NCI-H748 (cell line): ENCODE measurements at regions not wholly inside any gene's neighbourhood (a gene's known extent, or its start where the extent isn't known, plus 50 kb on each side); places are given as distances from the start of the nearest gene placed in this dataset.

Source experiments
- DNase-seq: peaks from one replicate; lab custom pipeline; 2025; ENCODE audit not compliant: unreplicated experiment; lab: John Stamatoyannopoulos, UW

- DNase-seq, result no peak
Measured at GRCh38 chr6:33869121-33869520, 65.3 kb upstream of the MLN start.

- DNase-seq, result no peak
Measured at GRCh38 chr6:33868141-33868540, 64.3 kb upstream of the MLN start.

DNA sequence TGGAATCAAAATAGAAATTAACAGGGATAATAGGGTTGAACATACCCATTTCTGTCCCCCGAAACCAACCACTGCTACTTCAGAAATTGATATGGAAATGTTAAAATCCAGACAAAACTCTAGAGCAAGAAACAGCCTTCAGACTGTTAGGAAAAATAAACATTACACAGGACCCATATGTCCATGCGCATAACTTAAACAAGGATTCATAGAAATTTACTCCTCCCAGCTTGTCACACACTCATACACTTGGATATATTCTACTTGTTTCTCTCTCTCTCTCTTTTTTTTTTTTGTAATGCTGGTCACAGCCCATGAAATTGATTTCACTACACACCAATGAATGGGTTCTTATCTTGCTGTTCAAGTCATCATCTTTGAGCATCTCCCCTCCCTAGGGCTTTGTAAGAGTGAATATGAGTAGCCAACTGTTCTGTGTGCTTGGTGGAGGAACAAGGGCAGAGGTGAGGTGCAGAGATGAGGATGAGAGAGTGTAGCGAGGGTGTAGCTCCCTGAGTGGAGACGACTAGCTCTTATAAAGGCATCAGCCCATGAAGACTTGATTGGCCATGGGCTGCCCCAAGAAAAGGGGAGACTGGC lies 61.8 kb upstream of the MLN start:
- DNase-seq, result no peak

- no peak for DNase-seq
Measured at GRCh38 chr6:33863723-33864440, 60.1 kb upstream of the MLN start.

GRCh38 chr6:33863084-33863483 lies 59.3 kb upstream of the MLN start:
- no peak for DNase-seq

DNA sequence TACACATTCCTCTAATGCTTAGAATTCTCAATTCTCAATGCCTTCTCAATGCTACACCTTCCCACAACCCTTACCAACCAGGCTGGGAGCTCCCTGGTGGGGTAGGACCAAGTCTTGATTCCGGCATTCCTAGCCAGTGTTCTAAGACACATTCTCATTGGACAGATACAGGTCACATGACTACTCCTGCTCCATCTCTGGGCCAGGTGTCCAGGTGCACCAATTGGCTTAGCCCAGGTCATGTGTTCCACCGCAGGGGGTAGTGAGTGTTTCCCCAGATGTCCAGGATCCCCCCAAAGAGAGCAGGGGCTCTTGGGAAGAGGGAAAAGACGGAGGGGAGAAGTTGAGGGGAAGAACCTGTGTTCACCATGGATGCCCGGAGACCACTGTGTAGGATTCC lies 58.7 kb upstream of the MLN start:
- DNase-seq, result no peak

- DNase-seq, result no peak
Measured at GRCh38 chr6:33861722-33862121, 57.9 kb upstream of the MLN start.

GRCh38 chr6:33860706-33861474 lies 57.1 kb upstream of the MLN start:
- peak; percentile 26 for DNase-seq

DNA sequence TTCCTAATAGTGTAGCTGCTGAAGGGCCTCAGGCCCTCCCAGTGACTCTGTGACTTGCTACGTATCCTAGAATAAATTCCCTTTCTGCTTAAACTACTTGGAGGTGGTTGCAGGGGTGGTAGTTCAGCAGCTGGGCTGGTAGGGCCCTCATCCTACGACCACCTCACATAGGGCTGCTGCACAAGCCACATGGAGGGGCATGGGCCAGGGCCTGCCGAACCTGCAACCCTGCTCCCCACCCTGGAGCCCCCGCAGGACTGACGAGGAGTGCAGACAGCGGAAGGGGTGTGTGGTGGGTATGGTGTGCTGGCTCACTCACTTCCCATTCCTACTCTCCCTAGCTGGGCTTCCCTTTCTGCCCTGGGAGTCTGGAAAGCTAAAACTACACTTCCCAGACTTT lies 56.2 kb upstream of the MLN start:
- no peak for DNase-seq

DNA sequence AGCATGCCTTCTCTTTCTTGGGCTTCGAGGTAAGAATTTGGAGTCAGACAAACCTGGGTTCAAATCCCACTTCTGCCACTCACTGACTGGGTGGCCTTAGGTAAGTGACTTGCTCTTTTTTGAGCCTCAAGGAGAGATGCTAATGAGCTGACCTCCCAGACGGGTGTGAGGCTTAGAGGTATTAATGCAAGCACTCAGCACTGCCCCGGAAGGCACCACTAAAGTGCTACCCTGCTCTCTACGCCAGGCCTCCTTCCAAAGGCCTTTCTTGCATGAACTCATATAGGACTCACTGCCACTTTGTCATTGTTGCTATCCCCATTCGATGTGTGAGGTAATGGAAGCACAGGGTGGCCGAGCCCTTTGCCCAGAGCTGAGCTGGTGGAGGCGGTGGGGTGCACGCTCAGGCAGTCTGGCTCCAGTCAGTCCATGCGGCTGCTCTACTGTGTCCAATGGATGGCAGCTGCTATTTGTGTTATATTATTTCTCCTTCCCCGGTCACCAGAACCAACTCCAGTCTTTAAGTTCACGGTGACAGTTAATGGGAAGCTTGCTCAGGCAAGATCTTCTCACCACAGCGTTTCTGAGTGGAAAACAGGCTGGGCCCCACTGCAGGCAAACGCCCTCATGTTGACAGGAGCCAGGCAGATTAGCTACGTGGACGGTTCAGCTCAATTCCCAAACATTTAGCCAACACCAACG lies 55.2 kb upstream of the MLN start:
- no peak for DNase-seq

GRCh38 chr6:33857932-33858475 lies 54.2 kb upstream of the MLN start:
- no peak for DNase-seq

DNA sequence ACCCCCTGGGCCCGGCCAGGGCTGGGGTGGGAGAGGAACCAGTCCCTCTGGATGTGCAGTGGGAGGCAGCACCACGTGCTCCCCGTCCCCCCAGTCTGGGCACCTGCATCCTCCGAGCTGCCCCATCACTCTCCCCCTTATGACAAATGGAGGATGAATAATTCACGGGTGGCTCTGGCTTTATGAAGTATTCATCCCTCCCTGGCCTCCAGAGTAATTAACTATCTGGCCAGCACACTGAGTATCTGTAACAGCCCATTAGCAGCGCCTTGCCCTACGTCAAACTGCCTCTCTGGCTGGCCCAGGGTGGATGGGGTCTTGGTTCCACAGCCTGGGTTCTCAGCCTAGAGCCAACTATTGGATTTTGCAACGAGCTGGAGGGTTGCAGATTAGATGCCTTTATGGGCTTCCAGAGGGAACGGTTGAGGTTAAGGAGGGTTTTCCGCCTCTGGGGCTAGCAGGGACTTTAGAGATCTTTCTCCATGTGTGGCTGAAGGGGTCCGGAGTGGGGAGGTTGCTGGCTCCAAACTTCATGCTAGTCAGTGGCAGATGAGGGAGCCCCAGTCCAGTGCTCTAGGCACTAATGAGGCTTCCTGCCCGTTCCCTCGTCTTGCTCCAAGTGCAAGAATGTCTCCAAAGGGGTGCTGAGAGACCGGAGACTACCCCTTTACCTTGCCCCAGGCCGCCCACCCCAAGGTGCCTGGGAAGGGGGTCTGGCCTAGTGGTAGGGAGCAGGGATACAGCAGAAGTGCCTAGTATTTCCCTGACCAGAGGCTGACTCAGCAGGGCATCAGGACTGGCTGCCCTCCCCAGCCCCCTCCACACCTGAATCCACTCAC lies 53.5 kb upstream of the MLN start:
- DNase-seq, result no peak

GRCh38 chr6:33856655-33857054 lies 52.9 kb upstream of the MLN start:
- no peak for DNase-seq

- DNase-seq, result no peak
Measured at GRCh38 chr6:33856031-33856590, 52.3 kb upstream of the MLN start.

DNA sequence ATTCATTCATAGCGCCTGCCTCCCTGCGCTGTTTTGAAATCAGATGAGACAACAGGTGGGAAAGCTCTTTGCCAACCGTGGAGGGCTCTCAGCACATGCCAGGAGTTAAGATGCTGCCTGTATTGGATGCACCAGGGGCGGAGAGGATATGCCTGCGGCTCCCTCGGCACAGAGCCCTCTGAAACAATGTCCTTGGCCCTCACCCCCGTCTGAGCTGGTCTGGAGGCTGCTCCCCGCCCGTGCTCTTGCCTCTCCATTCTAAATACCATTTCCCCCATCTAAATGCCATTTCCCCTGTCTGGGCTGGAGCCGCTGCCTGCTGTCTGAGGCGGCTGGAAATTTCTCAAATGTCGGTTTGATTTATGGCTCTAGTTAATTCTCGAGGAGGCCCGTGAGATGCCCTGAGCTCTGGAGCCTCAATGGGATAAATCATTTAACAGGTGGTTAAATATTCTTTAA lies 50.8 kb upstream of the MLN start:
- no peak for DNase-seq

DNA sequence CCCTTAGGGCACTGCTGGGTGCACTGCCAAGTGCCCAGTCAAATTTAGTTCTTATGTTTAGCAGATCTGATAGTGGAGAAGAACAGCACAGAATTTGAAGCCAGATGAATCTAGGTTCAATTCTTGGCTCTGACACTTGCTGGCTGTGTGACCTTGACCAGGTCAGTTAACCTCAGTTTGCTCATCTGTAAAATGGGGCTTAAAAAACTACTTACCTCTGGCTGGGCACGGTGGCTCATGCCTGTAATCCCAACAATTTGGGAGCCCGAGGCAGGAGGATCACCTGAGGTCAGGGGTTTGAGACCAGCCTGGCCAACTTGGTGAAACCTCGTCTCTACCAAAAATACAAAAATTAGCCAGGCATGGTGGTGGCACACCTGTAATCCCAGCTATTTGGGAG lies 49.9 kb upstream of the MLN start:
- DNase-seq, result no peak
